Lower lobe of right lung (tissue), 2 donors: ENCODE measurements at regions not wholly inside any gene's neighbourhood (a gene's known extent, or its start where the extent isn't known, plus 50 kb on each side); places are given as distances from the start of the nearest gene placed in this dataset.
"Not testable (repeated sequence)": the region's sequence is repeated elsewhere in the genome, so short reads cannot be mapped to it uniquely, and the experiment has no call there.

Experiments used
- ATAC-seq, 2 donors: fragments of 200-7000 bp; cut with Tn5 transposase; one replicate each; pipeline ENCODE4 v1.9.1; 2020 to 2022; ENCODE audit warnings: mild to moderate bottlenecking in 2 of 2, moderate library complexity in 2 of 2
- DNase-seq: peaks from one replicate; pipeline ENCODE4 v3.0.0-alpha.2; 2020
- H3K27ac ChIP-seq: fragments of 200-600 bp; one replicate; pipeline ENCODE4 v1.8.0; 2022
- H3K27me3 ChIP-seq: fragments of 200-600 bp; one replicate; pipeline ENCODE4 v1.8.0; 2022; ENCODE audit warnings: low read depth
- H3K36me3 ChIP-seq: fragments of 200-600 bp; one replicate; pipeline ENCODE4 v1.8.0; 2022; ENCODE audit warnings: mild to moderate bottlenecking
- H3K4me1 ChIP-seq: fragments of 200-600 bp; one replicate; pipeline ENCODE4 v1.8.0; 2022
- H3K4me3 ChIP-seq: fragments of 200-600 bp; one replicate; pipeline ENCODE4 v1.8.0; 2022; ENCODE audit warnings: mild to moderate bottlenecking
- H3K9me3 ChIP-seq: fragments of 200-600 bp; one replicate; pipeline ENCODE4 v1.8.0; 2022
- intact Hi-C: fragments of 100-400 bp; cut with DNase I; formaldehyde crosslinking; loops from one replicate; pipeline ENCODE4 v1.11.0; 2022
- TF ChIP-seq, protein P1 (sequence below): fragments of 200-600 bp; IDR thresholded peaks from one replicate; pipeline ENCODE4 v1.8.0; 2022; ENCODE audit warnings: antibody characterized with exemption, mild to moderate bottlenecking
- donor health status: DM: no; HTN: yes; CAD: no; lungs with severe emphysema.

DNA sequence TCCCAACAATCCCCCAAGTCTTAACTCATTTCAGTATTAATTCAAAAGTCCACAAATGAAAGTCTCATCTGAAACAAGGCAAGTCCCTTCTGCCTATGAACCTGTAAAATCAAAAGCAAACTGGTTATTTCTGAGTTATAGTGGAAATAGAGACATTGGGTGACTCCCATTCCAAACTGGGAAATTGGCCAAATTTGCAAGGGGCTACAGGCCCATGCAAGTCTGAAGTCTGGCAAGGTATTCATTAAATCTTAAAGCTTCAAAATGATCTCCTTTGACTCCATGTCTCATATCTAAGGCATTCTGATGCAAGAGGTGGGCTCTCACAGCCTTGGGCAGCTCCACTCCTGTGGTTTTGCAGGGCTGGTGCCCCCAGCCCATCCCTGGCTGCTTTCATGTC lies 167.9 kb downstream of the HTR1A start:
- no peaks in the 10 kb centered on the region for H3K36me3 ChIP-seq
- DNase-seq (no peak), ATAC-seq (no peak)
- no peaks in the 10 kb centered on the region for H3K4me1 ChIP-seq
- TF ChIP-seq, protein P1, sequence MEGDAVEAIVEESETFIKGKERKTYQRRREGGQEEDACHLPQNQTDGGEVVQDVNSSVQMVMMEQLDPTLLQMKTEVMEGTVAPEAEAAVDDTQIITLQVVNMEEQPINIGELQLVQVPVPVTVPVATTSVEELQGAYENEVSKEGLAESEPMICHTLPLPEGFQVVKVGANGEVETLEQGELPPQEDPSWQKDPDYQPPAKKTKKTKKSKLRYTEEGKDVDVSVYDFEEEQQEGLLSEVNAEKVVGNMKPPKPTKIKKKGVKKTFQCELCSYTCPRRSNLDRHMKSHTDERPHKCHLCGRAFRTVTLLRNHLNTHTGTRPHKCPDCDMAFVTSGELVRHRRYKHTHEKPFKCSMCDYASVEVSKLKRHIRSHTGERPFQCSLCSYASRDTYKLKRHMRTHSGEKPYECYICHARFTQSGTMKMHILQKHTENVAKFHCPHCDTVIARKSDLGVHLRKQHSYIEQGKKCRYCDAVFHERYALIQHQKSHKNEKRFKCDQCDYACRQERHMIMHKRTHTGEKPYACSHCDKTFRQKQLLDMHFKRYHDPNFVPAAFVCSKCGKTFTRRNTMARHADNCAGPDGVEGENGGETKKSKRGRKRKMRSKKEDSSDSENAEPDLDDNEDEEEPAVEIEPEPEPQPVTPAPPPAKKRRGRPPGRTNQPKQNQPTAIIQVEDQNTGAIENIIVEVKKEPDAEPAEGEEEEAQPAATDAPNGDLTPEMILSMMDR: no peak
- no peak overlapping the region for H3K4me3 ChIP-seq
- H3K27me3 ChIP-seq: no peaks in the 10 kb centered on the region
- intact Hi-C loops: no loop called here
- peaks cover 11% of the 10 kb centered on the region for H3K9me3 ChIP-seq
- no peak overlapping the region for H3K27ac ChIP-seq

DNA sequence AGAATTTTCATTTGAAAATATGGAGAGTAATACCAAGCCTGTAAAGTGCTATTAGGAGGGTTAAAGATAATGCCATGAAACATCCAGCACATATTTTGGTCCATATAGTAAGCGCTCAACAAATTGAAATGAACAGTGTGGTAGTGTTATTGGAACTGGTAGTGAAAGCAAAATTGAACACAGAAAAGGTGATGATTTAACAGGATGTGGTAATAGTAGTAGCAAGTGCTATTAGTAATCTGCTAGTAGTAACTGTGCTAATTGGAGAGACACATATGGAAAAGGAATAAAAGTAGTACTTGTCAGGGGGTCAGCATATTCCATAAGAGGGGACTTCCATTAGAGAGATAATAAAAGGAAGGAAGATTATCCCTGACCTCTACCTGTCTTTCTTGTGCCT lies 187.3 kb downstream of the HTR1A start:
- Histone ChIP-seq H3K4me1 (no peaks in the 10 kb centered on the region), H3K9me3 (no peaks in the 10 kb centered on the region), H3K27ac (no peak overlapping the region), H3K36me3 (no peaks in the 10 kb centered on the region), H3K4me3 (no peak overlapping the region), H3K27me3 (no peaks in the 10 kb centered on the region)
- intact Hi-C loops: no loop called here
- TF ChIP-seq, protein P1: no peak
- ATAC-seq: no peak
- DNase-seq: no peak

DNA sequence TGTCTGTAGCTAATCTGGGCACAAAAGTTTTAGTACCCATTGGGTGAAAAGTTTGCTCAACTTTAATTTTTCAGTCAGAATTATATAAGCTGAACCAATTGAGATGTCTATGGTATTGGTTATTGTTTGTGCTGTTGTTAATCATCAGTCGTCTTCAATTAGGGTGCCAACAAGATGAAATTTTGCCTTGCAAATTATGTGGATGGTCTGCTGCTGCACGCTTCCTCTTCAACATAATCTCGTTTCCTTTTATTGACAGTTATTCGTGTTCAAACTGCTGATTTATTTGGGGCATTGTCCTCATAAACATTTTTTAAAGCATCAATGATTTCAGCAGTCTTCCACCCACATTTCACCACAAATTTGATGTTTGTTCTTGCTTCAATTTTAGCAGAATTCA lies 194.0 kb downstream of the HTR1A start:
- DNase-seq (no peak), ATAC-seq (no peak)
- TF ChIP-seq, protein P1: no peak
- Histone ChIP-seq H3K4me3 (no peak overlapping the region), H3K4me1 (no peaks in the 10 kb centered on the region), H3K27me3 (no peaks in the 10 kb centered on the region), H3K27ac (no peak overlapping the region), H3K36me3 (no peaks in the 10 kb centered on the region), H3K9me3 (no peaks in the 10 kb centered on the region)
- intact Hi-C loops: no loop called here

DNA sequence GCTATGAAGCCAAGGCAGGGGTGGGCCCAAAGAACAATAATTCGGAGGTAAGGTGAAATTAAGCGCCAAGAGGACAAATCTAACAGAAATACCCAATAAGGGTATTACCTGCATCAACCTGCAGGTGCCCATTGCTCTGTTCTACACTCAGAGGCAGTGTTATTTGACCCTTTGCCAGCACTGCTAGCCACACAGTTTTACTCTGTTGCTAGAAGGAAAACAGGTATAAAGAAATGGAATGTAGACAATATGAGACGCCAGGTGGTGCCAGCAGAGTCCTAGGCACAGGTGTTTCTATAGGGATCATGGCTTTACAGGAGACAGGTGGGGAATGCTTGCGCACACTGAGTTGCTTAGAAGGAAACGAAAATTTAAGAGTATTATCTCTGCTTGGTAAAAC lies 201.3 kb downstream of the HTR1A start:
- intact Hi-C loops: no loop called here
- no peak overlapping the region for H3K27ac ChIP-seq

DNA sequence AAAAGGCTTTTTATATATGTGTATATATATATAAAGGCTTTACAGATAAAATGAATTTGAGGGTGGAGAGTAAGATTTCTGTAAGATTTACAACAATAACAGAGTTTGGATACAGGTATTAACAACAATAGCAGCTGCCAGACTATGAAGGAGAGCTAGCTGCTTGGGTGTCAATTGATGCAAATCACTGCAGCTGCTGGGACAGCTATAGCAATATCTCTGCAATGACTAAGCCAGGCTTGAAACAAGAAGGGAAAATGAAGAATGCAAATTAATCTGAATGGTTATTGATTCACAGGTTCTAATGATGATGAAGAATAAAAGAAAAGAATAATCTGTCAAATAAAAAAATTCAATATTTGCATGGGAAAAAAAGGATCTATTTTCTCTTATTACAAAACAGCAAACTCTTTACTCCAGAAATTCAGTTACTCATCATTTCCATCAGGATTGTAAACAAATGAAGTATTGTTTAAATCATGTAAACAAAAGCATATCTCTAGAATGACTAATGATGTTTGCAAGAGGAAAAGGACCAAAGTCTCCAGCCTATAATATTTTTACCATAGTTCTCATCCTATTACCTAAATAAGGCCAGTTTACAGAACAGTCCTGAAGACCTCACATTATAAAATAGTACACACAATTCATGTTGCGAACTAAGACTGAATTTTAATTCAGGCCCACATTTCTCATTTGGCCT lies 219.0 kb downstream of the HTR1A start:
- no peak overlapping the region for H3K27ac ChIP-seq
- no peaks in the 10 kb centered on the region for H3K4me1 ChIP-seq
- TF ChIP-seq, protein P1: no peak
- no peaks in the 10 kb centered on the region for H3K9me3 ChIP-seq
- H3K4me3 ChIP-seq: no peak overlapping the region
- H3K36me3 ChIP-seq: no peaks in the 10 kb centered on the region
- DNase-seq (no peak), ATAC-seq (no peak)
- intact Hi-C loops: no loop called here
- H3K27me3 ChIP-seq: no peaks in the 10 kb centered on the region

More for the DNA sequence above, 201.3 kb downstream of the HTR1A start:
- Histone ChIP-seq H3K4me1 (no peaks in the 10 kb centered on the region), H3K36me3 (no peaks in the 10 kb centered on the region), H3K27me3 (no peaks in the 10 kb centered on the region), H3K4me3 (no peak overlapping the region), H3K9me3 (no peaks in the 10 kb centered on the region)
- DNase-seq (no peak), ATAC-seq (no peak)
- TF ChIP-seq, protein P1: no peak

DNA sequence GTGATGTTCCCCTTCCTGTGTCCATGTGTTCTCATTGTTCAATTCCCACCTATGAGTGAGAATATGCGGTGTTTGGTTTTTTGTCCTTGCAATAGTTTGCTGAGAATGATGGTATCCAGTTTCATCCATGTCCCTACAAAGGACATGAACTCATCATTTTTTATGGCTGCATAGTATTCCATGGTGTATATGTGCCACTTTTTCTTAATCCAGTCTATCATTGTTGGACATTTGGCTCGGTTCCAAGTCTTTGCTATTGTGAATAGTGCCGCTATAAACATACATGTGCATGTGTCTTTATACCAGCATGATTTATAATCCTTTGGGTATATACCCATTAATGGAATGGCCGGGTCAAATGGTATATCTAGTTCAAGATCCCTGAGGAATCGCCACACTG lies 229.4 kb downstream of the HTR1A start:
- DNase-seq, H3K27ac ChIP-seq, H3K4me3 ChIP-seq, H3K36me3 ChIP-seq, ATAC-seq, H3K9me3 ChIP-seq, H3K27me3 ChIP-seq, H3K4me1 ChIP-seq, intact Hi-C loops: not testable (repeated sequence)
